Choroid plexus epithelial cell (primary cell): ENCODE measurements at regions not wholly inside any gene's neighbourhood (a gene's known extent, or its start where the extent isn't known, plus 50 kb on each side); places are given as distances from the start of the nearest gene placed in this dataset.

Experiments
- DNase-seq: peaks from one replicate; pipeline ENCODE4 v3.0.0-alpha.2; 2010; ENCODE audit warnings: low read depth
- H3K4me3 ChIP-seq: 2 replicates; pipeline ENCODE4 v1.5.1; 2011; ENCODE audit warnings: low read depth, mild to moderate bottlenecking, control low read depth, low read length, moderate library complexity
- TF ChIP-seq, protein P1 (sequence below): conservative IDR thresholded peaks from 2 replicates; pipeline ENCODE4 v1.5.1; 2011; ENCODE audit warnings: low read depth, mild to moderate bottlenecking, control low read depth, inconsistent platforms, low read length, moderate library complexity

- TF ChIP-seq, protein P1, sequence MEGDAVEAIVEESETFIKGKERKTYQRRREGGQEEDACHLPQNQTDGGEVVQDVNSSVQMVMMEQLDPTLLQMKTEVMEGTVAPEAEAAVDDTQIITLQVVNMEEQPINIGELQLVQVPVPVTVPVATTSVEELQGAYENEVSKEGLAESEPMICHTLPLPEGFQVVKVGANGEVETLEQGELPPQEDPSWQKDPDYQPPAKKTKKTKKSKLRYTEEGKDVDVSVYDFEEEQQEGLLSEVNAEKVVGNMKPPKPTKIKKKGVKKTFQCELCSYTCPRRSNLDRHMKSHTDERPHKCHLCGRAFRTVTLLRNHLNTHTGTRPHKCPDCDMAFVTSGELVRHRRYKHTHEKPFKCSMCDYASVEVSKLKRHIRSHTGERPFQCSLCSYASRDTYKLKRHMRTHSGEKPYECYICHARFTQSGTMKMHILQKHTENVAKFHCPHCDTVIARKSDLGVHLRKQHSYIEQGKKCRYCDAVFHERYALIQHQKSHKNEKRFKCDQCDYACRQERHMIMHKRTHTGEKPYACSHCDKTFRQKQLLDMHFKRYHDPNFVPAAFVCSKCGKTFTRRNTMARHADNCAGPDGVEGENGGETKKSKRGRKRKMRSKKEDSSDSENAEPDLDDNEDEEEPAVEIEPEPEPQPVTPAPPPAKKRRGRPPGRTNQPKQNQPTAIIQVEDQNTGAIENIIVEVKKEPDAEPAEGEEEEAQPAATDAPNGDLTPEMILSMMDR, result no peak
- no peak overlapping the region for H3K4me3 ChIP-seq
- DNase-seq, result peak; percentile 67
These were observed 49.9 kb upstream of the LAPTM5 start for GRCh38 chr1:30807318-30808066.
